H9 (cell line): ENCODE measurements at regions not wholly inside any gene's neighbourhood (a gene's known extent, or its start where the extent isn't known, plus 50 kb on each side); places are given as distances from the start of the nearest gene placed in this dataset.

Experiments
- DNase-seq: peaks from one replicate; pipeline ENCODE4 v3.0.0-alpha.2; 2017
- H2AFZ ChIP-seq: one replicate; pipeline ENCODE4 v1.6.1; 2013; ENCODE audit warnings: mild to moderate bottlenecking, low read length, control low read depth, moderate library complexity
- H2AK5ac ChIP-seq: 2 replicates; pipeline ENCODE4 v1.6.1; 2013; ENCODE audit warnings: low read length, control low read depth, mixed read lengths; ENCODE audit not compliant: insufficient read length
- H2BK120ac ChIP-seq: one replicate; pipeline ENCODE4 v1.6.1; 2013; ENCODE audit warnings: low read depth, mild to moderate bottlenecking, low read length, control low read depth, inconsistent platforms; ENCODE audit not compliant: poor library complexity, severe bottlenecking
- H2BK12ac ChIP-seq: 2 replicates; pipeline ENCODE4 v1.6.1; 2013; ENCODE audit warnings: low read length, control low read depth, mixed read lengths, low read depth; ENCODE audit not compliant: insufficient read length
- H2BK15ac ChIP-seq: 2 replicates; pipeline ENCODE4 v1.6.1; 2013; ENCODE audit warnings: low read depth, low read length, control low read depth
- H2BK20ac ChIP-seq: one replicate; pipeline ENCODE4 v1.6.1; 2013; ENCODE audit warnings: low read depth, mild to moderate bottlenecking, low read length, control low read depth, inconsistent platforms; ENCODE audit not compliant: poor library complexity, severe bottlenecking
- H2BK5ac ChIP-seq: 2 replicates; pipeline ENCODE4 v1.6.1; 2013; ENCODE audit warnings: low read length, control low read depth, mixed read lengths; ENCODE audit not compliant: insufficient read length
- H3K14ac ChIP-seq: 2 replicates; pipeline ENCODE4 v1.6.1; 2013; ENCODE audit warnings: low read length, control low read depth; ENCODE audit not compliant: insufficient read depth
- H3K18ac ChIP-seq: 2 replicates; pipeline ENCODE4 v1.6.1; 2013; ENCODE audit warnings: low read depth, mild to moderate bottlenecking, mixed read lengths, low read length, control low read depth; ENCODE audit not compliant: insufficient read length
- H3K23ac ChIP-seq: 2 replicates; pipeline ENCODE4 v1.6.1; 2013; ENCODE audit warnings: low read length, control low read depth, mixed read lengths, low read depth; ENCODE audit not compliant: insufficient read length
- H3K23me2 ChIP-seq: 2 replicates; pipeline ENCODE4 v1.6.1; 2013; ENCODE audit warnings: low read depth, mild to moderate bottlenecking, mixed read lengths, low read length, control low read depth; ENCODE audit not compliant: insufficient read length, poor library complexity, severe bottlenecking
- H3K27ac ChIP-seq: 2 replicates; pipeline ENCODE4 v1.5.1; 2013; ENCODE audit warnings: low read length, control low read depth, mixed read lengths, low read depth; ENCODE audit not compliant: insufficient read length
- H3K27me3 ChIP-seq: 2 replicates; pipeline ENCODE4 v1.6.1; 2013; ENCODE audit warnings: low read length, control low read depth, inconsistent platforms; ENCODE audit not compliant: insufficient read depth
- H3K4ac ChIP-seq: 2 replicates; pipeline ENCODE4 v1.6.1; 2013; ENCODE audit warnings: low read depth, mild to moderate bottlenecking, control low read depth, inconsistent platforms, low read length, moderate library complexity
- H3K4me1 ChIP-seq: 2 replicates; pipeline ENCODE4 v1.6.1; 2013; ENCODE audit warnings: low read length, control low read depth, inconsistent platforms; ENCODE audit not compliant: insufficient read depth
- H3K4me2 ChIP-seq: 2 replicates; pipeline ENCODE4 v1.6.1; 2013; ENCODE audit warnings: low read length, control low read depth, mixed read lengths; ENCODE audit not compliant: insufficient read length, insufficient read depth
- H3K56ac ChIP-seq: 2 replicates; pipeline ENCODE4 v1.6.1; 2013; ENCODE audit warnings: low read depth, mild to moderate bottlenecking, mixed read lengths, low read length, control low read depth; ENCODE audit not compliant: insufficient read length
- H3K79me1 ChIP-seq: 2 replicates; pipeline ENCODE4 v1.6.1; 2013; ENCODE audit warnings: low read depth, mild to moderate bottlenecking, moderate library complexity, low read length, control low read depth, inconsistent platforms; ENCODE audit not compliant: insufficient read depth, poor library complexity, severe bottlenecking
- H3K79me2 ChIP-seq: 2 replicates; pipeline ENCODE4 v1.6.1; 2013; ENCODE audit warnings: low read length, control low read depth, inconsistent platforms; ENCODE audit not compliant: insufficient read depth
- H3K9ac ChIP-seq: 2 replicates; pipeline ENCODE4 v1.6.1; 2013; ENCODE audit warnings: low read length, control low read depth, mixed read lengths; ENCODE audit not compliant: insufficient read length; ENCODE audit errors: extremely low read depth
- H3K9me3 ChIP-seq: one replicate; pipeline ENCODE4 v1.6.1; 2013; ENCODE audit warnings: low read depth, low read length, inconsistent platforms; ENCODE audit not compliant: control insufficient read depth
- H3T11ph ChIP-seq: one replicate; pipeline ENCODE4 v1.6.1; 2013; ENCODE audit warnings: mild to moderate bottlenecking, low read length, control low read depth, inconsistent platforms
- H4K20me1 ChIP-seq: one replicate; pipeline ENCODE4 v1.6.1; 2013; ENCODE audit not compliant: control insufficient read depth, insufficient read length, insufficient read depth
- H4K5ac ChIP-seq: 2 replicates; pipeline ENCODE4 v1.6.1; 2013; ENCODE audit warnings: low read depth, mild to moderate bottlenecking, mixed read lengths, low read length, control low read depth; ENCODE audit not compliant: insufficient read length
- H4K8ac ChIP-seq: replicated peaks from 2 replicates; pipeline ENCODE4 v1.6.1; 2013; ENCODE audit warnings: low read length, control low read depth, mixed read lengths, low read depth; ENCODE audit not compliant: insufficient read length
- H4K91ac ChIP-seq: 2 replicates; pipeline ENCODE4 v1.6.1; 2013; ENCODE audit warnings: low read depth, mild to moderate bottlenecking, moderate library complexity, mixed read lengths, low read length, control low read depth; ENCODE audit not compliant: insufficient read length
- H3K27ac Mint-ChIP-seq, 3 experiments: 2 replicates in 2 of 3; 3 replicates in 1 of 3; pipeline ENCODE4 v1.8.0; 2020 to 2021; ENCODE audit warnings: mixed read lengths in 3 of 3, mild to moderate bottlenecking in 1 of 3, moderate library complexity in 1 of 3
- H3K27me3 Mint-ChIP-seq: 2 replicates; pipeline ENCODE4 v1.8.0; 2021; ENCODE audit warnings: low read depth, mild to moderate bottlenecking, moderate library complexity, mixed read lengths
- H3K36me3 Mint-ChIP-seq, 3 experiments: 2 replicates in 2 of 3; 3 replicates in 1 of 3; pipeline ENCODE4 v1.8.0; 2020 to 2021; ENCODE audit warnings: low read depth in 3 of 3, mixed read lengths in 3 of 3; ENCODE audit not compliant: insufficient read depth in 1 of 3
- H3K4me1 Mint-ChIP-seq, 2 experiments: 2 replicates each; pipeline ENCODE4 v1.8.0; 2020; ENCODE audit warnings: mixed read lengths in 2 of 2
- H3K4me3 Mint-ChIP-seq, 2 experiments: 2 replicates in 1 of 2; 3 replicates in 1 of 2; pipeline ENCODE4 v1.8.0; 2020 to 2021; ENCODE audit warnings: mild to moderate bottlenecking in 2 of 2, mixed read lengths in 2 of 2, moderate library complexity in 1 of 2
- H3K9me3 Mint-ChIP-seq, 2 experiments: 2 replicates in 1 of 2; 3 replicates in 1 of 2; pipeline ENCODE4 v1.8.0; 2020; ENCODE audit warnings: mild to moderate bottlenecking in 2 of 2, mixed read lengths in 2 of 2, moderate library complexity in 1 of 2
- TF ChIP-seq, protein P1 (sequence below): fragments of 200-600 bp; sonication (generic); conservative IDR thresholded peaks from 3 replicates; pipeline ENCODE4 v1.8.0; 2021; ENCODE audit warnings: antibody characterized with exemption, mild to moderate bottlenecking

DNA sequence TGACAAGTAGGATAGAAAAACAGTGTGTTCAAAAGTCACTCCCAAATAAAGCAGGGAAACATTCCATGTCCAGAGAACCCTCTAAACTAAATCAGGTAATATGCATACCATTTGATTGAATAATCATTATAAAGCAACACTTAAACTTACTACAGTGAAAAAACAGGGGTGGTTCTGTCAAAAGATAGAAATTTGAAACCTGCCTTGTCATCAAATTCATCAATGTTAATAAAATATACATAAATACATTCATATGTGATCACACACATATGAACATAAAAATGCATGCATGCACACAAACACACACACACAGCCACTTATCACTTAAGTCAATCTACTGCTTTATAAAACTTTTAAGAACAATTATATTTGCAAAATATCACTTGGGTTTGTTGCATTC, 485.8 kb upstream of the TECRL start:
- Histone ChIP-seq H4K91ac (no peak overlapping the region), H4K8ac (no peak overlapping the region), H2BK12ac (no peak overlapping the region), H3K9me3 (no peaks in the 10 kb centered on the region), H3K27me3 (no peaks in the 10 kb centered on the region), H2AFZ (peak overlapping the region; percentile 85), H3K23ac (no peak overlapping the region), H2BK5ac (peak overlapping the region; percentile 29), H3K4me1 (no peaks in the 10 kb centered on the region), H3K9ac (no peak overlapping the region), H3K14ac (peak overlapping the region; percentile 36; the same call in 1 of the 2 replicates), H3K79me2 (no peaks in the 10 kb centered on the region), H2BK120ac (no peak overlapping the region), H3K79me1 (no peaks in the 10 kb centered on the region), H2BK20ac (no peak overlapping the region), H3T11ph (no peak overlapping the region), H3K4me2 (no peak overlapping the region), H2BK15ac (no peak overlapping the region), H3K23me2 (no peaks in the 10 kb centered on the region), H3K4ac (no peak overlapping the region), H3K18ac (no peak overlapping the region), H4K5ac (no peak overlapping the region), H4K20me1 (no peaks in the 10 kb centered on the region), H2AK5ac (no peak overlapping the region), H3K27ac (no peak overlapping the region), H3K56ac (no peak overlapping the region)
- TF ChIP-seq, protein P1, sequence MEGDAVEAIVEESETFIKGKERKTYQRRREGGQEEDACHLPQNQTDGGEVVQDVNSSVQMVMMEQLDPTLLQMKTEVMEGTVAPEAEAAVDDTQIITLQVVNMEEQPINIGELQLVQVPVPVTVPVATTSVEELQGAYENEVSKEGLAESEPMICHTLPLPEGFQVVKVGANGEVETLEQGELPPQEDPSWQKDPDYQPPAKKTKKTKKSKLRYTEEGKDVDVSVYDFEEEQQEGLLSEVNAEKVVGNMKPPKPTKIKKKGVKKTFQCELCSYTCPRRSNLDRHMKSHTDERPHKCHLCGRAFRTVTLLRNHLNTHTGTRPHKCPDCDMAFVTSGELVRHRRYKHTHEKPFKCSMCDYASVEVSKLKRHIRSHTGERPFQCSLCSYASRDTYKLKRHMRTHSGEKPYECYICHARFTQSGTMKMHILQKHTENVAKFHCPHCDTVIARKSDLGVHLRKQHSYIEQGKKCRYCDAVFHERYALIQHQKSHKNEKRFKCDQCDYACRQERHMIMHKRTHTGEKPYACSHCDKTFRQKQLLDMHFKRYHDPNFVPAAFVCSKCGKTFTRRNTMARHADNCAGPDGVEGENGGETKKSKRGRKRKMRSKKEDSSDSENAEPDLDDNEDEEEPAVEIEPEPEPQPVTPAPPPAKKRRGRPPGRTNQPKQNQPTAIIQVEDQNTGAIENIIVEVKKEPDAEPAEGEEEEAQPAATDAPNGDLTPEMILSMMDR = no peak
- Mint-ChIP-seq H3K36me3 (peaks cover 0 to 3% (median 2%) of the 10 kb centered on the region in 3 experiments; a peak in 1 of 7 replicates), H3K27me3 (no peaks in the 10 kb centered on the region), H3K4me1 (peaks cover 9 to 12% of the 10 kb centered on the region in 2 experiments), H3K4me3 (no peak overlapping the region), H3K27ac (peak overlapping the region in 2 of 3 experiments; percentile 54 to 73; a peak in 5 of 7 replicates), H3K9me3 (peaks cover 0 to 6% of the 10 kb centered on the region in 2 experiments; a peak in 1 of 5 replicates)
- DNase-seq = no peak
